ENCODE measurements at regions not wholly inside any gene's neighbourhood (a gene's known extent, or its start where the extent isn't known, plus 50 kb on each side); places are given as distances from the start of the nearest gene placed in this dataset.
A peak's percentile ranks its signal among the peaks of the same experiment; 100 is the strongest.

DNA sequence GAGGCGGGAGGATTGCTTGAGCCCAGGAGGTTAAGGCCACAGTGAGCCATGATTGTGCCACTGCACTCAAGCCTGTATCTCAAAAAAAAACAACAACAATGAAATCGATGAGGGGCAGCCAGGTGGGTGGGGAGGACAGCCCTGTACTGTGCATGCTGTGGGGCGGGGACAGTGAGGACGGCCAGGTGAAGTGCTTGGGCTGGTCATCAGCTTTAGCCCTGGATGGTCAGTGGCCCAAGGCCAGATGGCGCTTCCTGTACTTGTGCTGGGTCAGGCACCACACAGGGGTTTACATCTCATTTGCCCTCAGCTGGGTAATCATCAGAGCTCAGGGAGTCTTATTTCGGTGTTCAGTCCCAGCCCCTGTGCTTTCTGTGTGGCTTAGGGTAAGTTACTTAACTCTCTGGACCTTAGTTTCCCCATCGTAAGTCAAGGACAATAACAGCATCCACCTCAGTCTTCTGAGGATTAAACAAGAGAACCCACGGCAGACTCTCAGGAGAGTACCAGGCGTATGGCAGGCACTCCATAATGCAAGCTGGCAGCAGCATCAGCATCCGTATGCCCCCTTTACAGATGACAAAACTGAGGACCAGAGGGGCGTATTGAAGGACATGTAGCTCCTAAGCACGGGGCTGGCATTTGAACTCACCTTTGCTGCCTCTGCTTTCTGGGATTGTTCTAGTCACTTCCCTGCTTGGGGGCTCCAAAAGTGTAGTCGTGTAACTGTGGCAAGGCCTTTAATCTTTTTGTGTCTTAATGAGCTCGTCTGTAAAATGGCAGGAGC, 71.9 kb downstream of the SLC25A47 start:
- peak overlapping the region in 2 of 3 experiments; percentile 32 to 83 for H3K27ac Mint-ChIP-seq
- peaks cover 4% of the 10 kb centered on the region for H3K36me3 Mint-ChIP-seq (ENCODE audit: low read depth)
- H3K4me3 Mint-ChIP-seq = no peak overlapping the region
- TF ChIP-seq, protein P1, sequence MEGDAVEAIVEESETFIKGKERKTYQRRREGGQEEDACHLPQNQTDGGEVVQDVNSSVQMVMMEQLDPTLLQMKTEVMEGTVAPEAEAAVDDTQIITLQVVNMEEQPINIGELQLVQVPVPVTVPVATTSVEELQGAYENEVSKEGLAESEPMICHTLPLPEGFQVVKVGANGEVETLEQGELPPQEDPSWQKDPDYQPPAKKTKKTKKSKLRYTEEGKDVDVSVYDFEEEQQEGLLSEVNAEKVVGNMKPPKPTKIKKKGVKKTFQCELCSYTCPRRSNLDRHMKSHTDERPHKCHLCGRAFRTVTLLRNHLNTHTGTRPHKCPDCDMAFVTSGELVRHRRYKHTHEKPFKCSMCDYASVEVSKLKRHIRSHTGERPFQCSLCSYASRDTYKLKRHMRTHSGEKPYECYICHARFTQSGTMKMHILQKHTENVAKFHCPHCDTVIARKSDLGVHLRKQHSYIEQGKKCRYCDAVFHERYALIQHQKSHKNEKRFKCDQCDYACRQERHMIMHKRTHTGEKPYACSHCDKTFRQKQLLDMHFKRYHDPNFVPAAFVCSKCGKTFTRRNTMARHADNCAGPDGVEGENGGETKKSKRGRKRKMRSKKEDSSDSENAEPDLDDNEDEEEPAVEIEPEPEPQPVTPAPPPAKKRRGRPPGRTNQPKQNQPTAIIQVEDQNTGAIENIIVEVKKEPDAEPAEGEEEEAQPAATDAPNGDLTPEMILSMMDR (IDR thresholded peaks at IDR 0.05; ENCODE audit: unreplicated experiment in 3 of 3) = no peak
- no peaks in the 10 kb centered on the region for H3K27me3 Mint-ChIP-seq (ENCODE audit: low read depth)
- H3K9me3 Mint-ChIP-seq = no peaks in the 10 kb centered on the region
- peaks cover 71% of the 10 kb centered on the region for H3K4me1 Mint-ChIP-seq

DNA sequence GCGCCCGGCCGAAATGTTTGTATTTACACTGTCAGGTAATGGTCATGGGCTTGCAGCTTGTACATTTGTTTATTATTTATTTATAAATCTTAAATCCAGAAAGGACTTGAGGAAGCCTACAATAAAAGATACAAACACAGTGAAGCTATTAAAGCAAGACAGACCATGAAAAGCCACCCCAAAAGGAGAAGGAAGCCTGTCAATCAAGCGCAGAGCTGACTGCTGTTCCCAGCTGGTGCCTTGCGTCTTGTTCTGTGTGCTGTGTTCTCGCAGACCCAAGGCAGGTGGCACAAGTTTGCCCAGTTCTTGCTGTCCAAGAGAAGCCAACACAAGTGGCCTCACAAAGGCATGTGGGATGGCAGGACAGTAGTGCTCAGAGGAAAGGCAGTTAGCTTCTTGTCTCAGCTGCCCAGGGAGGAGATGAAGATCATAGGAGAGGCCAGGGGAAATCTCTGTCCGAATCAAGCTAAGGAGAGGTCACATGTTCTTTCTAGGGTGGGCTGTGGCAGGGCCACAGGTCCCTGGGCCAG, 73.2 kb downstream of the SLC25A47 start:
- Mint-ChIP-seq H3K4me3 (no peak overlapping the region), H3K27ac (peak overlapping the region; percentile 10 to 56 (median 30)), H3K4me1 (peaks cover 70% of the 10 kb centered on the region), H3K36me3 (ENCODE audit: low read depth) (peaks cover 4% of the 10 kb centered on the region), H3K9me3 (no peaks in the 10 kb centered on the region), H3K27me3 (ENCODE audit: low read depth) (no peaks in the 10 kb centered on the region)
- TF ChIP-seq, protein P1 (IDR thresholded peaks at IDR 0.05; ENCODE audit: unreplicated experiment in 3 of 3) = no peak

DNA sequence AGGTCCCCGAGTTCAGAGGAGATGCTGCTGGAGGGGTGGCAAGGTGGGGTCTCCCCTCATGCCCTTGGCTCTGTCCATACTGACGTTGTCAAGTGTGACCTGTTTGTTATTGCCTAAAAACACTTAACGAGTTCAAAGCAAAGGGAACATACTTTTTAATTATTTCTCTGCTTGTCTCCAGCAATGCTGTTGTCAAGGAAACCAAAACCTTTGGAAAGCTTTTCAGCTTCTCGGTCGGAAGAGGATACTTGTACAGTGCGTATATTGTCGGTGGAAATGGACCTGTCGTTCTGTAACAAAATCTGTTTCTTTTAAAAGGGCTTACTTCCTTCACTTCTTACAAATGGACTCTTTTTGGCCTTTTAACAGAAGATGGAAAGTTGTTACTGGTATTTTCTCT, 73.9 kb downstream of the SLC25A47 start:
- Mint-ChIP-seq H3K9me3 (no peaks in the 10 kb centered on the region), H3K27ac (peak overlapping the region; percentile 10 to 56 (median 30)), H3K27me3 (ENCODE audit: low read depth) (no peaks in the 10 kb centered on the region), H3K4me1 (peaks cover 70% of the 10 kb centered on the region), H3K4me3 (no peak overlapping the region), H3K36me3 (ENCODE audit: low read depth) (peaks cover 4% of the 10 kb centered on the region)
- TF ChIP-seq, protein P1 (IDR thresholded peaks at IDR 0.05; ENCODE audit: unreplicated experiment in 3 of 3) = no peak

DNA sequence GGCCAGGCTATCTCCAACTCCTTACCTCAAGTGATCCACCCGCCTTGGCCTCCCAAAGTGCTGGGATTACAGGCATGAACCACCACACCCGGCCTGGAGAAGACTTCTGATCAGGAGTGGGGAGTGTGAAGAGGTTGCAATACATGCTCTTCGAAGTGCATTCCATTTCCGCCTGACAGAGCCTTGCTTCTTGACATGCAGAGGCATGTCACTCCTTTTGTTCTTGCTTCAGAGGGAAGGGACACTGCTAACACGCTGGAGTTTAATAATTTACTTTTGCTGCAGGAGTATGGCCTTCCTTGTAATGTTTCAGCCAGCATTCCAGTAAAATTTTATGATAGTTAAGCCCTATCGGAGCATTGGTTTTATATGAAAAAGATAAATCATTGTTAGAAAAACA, 74.9 kb downstream of the SLC25A47 start:
- Mint-ChIP-seq H3K27me3 (ENCODE audit: low read depth) (no peaks in the 10 kb centered on the region), H3K27ac (peak overlapping the region; percentile 12 to 80 (median 76)), H3K4me3 (no peak overlapping the region), H3K36me3 (ENCODE audit: low read depth) (peaks cover 4% of the 10 kb centered on the region), H3K9me3 (no peaks in the 10 kb centered on the region), H3K4me1 (peaks cover 69% of the 10 kb centered on the region)
- TF ChIP-seq, protein P1 (IDR thresholded peaks at IDR 0.05; ENCODE audit: unreplicated experiment in 3 of 3) = no peak

DNA sequence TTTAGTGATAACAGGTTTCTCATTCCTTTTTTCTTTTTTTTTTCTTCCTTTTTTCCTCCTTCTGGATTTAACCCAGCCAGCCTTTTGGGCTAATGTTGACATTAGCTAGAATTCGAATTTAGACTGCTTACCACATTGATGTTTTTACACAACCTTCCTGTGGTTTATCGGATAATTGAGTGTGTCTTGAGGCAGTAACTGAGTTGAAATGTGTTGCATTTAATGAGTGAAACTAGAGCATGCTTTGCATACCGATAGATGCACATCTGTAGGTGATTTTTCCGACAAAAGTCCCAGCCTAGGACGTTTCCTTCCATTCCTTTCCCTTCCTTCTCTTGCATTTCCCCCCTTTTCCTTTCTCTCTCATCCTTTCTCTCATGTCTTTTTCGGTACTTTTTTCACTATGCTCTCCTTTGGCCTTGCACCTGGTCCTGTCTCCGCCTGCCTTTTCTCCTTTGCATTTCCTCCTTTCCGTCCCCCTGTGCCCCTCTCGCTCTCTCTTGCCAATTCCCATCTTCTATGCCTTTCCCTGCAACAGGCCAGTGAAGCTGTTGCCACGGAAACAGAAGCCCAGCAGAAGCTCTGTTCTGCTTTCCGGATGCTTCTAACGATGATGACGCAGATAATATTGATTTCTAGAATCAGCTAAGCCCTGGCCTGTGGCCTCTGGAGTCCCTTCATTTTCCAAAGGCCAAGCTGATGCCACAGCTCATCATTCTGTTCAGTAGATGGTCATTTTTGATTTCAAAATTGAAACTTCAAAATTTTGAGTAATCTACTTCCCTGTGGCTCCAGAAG, 76.1 kb downstream of the SLC25A47 start:
- H3K27me3 Mint-ChIP-seq (ENCODE audit: low read depth) = no peaks in the 10 kb centered on the region
- TF ChIP-seq, protein P1 (IDR thresholded peaks at IDR 0.05; ENCODE audit: unreplicated experiment in 3 of 3) = no peak
- H3K27ac Mint-ChIP-seq = peak overlapping the region; percentile 12 to 44 (median 17)
- H3K36me3 Mint-ChIP-seq (ENCODE audit: low read depth) = peaks cover 4% of the 10 kb centered on the region
- peaks cover 60% of the 10 kb centered on the region for H3K4me1 Mint-ChIP-seq
- no peak overlapping the region for H3K4me3 Mint-ChIP-seq
- H3K9me3 Mint-ChIP-seq = no peaks in the 10 kb centered on the region

All from nephron (organoid).